ENCODE measurements at regions not wholly inside any gene's neighbourhood (a gene's known extent, or its start where the extent isn't known, plus 50 kb on each side); places are given as distances from the start of the nearest gene placed in this dataset.

DNA sequence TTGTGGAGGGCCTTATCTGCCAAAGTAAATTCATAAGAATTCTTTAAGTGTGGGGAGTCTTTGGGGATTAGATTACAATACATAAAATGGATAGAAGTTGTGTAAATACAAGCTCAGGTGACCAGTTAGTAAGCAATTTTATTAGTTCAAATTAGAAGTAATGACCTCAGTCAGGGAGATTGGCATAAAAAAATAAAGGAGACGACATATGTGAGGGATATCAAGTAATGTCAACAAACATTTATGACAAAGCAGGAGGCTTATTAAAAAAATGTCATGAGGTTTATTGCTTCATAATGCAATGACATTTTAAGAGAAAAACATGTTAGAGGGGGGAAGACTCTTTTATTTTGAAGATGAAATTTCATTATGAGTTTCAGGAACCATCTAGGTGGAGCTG lies 1137.0 kb upstream of the PHF14 start:
- in situ Hi-C loops (cut with MboI; ENCODE audit: low sequenced_read_pairs) (no loop called here), intact Hi-C loops (cut with micrococcal nuclease) (no loop called here), dilution Hi-C loops (cut with HindIII; ENCODE audit: low sequenced_read_pairs, unreplicated experiment) (no loop called here)
- H3K4ac ChIP-seq (ENCODE audit: low read depth, low read length): no peak overlapping the region
- no peak overlapping the region for H3K14ac ChIP-seq (replicated peaks; ENCODE audit: low read depth, low read length)
- peaks cover 2% of the 10 kb centered on the region; the same call in 1 of the 2 replicates for H3K9me3 ChIP-seq (ENCODE audit: control insufficient read depth, insufficient read depth, low read length)
- H4K20me1 ChIP-seq (ENCODE audit: insufficient read depth, low read length): no peaks in the 10 kb centered on the region
- H2BK5ac ChIP-seq (ENCODE audit: low read depth, low read length, poor library complexity, severe bottlenecking): no peak overlapping the region
- no peak overlapping the region for H3K4me2 ChIP-seq (ENCODE audit: low read depth, low read length)
- no peak overlapping the region for H3K18ac ChIP-seq (ENCODE audit: low read depth, low read length)
- no peak for TF ChIP-seq FOS (IDR thresholded peaks at IDR 0.05; ENCODE audit: low read depth, low read length)
- TF ChIP-seq ELK1 (IDR thresholded peaks at IDR 0.05; ENCODE audit: borderline replicate concordance, low read depth, low read length): no peak
- TF ChIP-seq USF2 (IDR thresholded peaks at IDR 0.05; ENCODE audit: low read depth, low read length): no peak
- no peak for TF ChIP-seq CEBPB (IDR thresholded peaks at IDR 0.05; ENCODE audit: low read depth, low read length)
- TF ChIP-seq MAZ (IDR thresholded peaks at IDR 0.05; ENCODE audit: borderline replicate concordance, low read depth, low read length): no peak
- TF ChIP-seq RAD21 (IDR thresholded peaks at IDR 0.05; ENCODE audit: low read length): no peak
- no peak for TF ChIP-seq RCOR1 (IDR thresholded peaks at IDR 0.05; ENCODE audit: insufficient replicate concordance, low read length)
- no peak for TF ChIP-seq MAFK (IDR thresholded peaks at IDR 0.05; ENCODE audit: low read depth, low read length)
- TF ChIP-seq RFX5 (IDR thresholded peaks at IDR 0.05; ENCODE audit: low read depth, low read length): no peak
- TF ChIP-seq, protein P1, sequence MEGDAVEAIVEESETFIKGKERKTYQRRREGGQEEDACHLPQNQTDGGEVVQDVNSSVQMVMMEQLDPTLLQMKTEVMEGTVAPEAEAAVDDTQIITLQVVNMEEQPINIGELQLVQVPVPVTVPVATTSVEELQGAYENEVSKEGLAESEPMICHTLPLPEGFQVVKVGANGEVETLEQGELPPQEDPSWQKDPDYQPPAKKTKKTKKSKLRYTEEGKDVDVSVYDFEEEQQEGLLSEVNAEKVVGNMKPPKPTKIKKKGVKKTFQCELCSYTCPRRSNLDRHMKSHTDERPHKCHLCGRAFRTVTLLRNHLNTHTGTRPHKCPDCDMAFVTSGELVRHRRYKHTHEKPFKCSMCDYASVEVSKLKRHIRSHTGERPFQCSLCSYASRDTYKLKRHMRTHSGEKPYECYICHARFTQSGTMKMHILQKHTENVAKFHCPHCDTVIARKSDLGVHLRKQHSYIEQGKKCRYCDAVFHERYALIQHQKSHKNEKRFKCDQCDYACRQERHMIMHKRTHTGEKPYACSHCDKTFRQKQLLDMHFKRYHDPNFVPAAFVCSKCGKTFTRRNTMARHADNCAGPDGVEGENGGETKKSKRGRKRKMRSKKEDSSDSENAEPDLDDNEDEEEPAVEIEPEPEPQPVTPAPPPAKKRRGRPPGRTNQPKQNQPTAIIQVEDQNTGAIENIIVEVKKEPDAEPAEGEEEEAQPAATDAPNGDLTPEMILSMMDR (conservative IDR thresholded peaks at IDR 0.05; ENCODE audit: low read depth, low read length): no peak
- TF ChIP-seq POLR2A (IDR thresholded peaks at IDR 0.05; ENCODE audit: low read depth, low read length): no peak
- no peak for TF ChIP-seq SMC3 (IDR thresholded peaks at IDR 0.05; ENCODE audit: low read depth, low read length)
- no peak for TF ChIP-seq BHLHE40 (IDR thresholded peaks at IDR 0.05; ENCODE audit: low read depth, low read length)
- DNase-seq: no peak
- H2BK15ac ChIP-seq (ENCODE audit: low read depth, low read length): no peak overlapping the region
- no CpG with 5 or more reads among the region's 1 CpG for WGBS, 2 experiments (ENCODE audit: extremely low coverage in 2 of 2, insufficient read length in 1 of 2)
- H3K27ac ChIP-seq (ENCODE audit: insufficient read depth, low read length): no peak overlapping the region
- H3K27me3 ChIP-seq (ENCODE audit: control insufficient read depth, insufficient read depth, low read length): no peaks in the 10 kb centered on the region
- ChIA-PET POLR2A (ENCODE audit: unreplicated experiment) (no interaction called here), CTCF (no interaction called here)
- H3K4me1 ChIP-seq (ENCODE audit: control insufficient read depth, insufficient read depth, low read length): no peaks in the 10 kb centered on the region
- no peak overlapping the region for H4K5ac ChIP-seq (ENCODE audit: low read depth, low read length)
- no peak overlapping the region for H3K4me3 ChIP-seq (ENCODE audit: insufficient read depth, low read depth, low read length)
- H2AK9ac ChIP-seq (replicated peaks; ENCODE audit: low read depth, low read length, poor library complexity): no peak overlapping the region
- BruUV-seq (replicated peaks): no TSS peak
- no peak for ATAC-seq (ENCODE audit: low read depth)
- H3K9ac ChIP-seq (ENCODE audit: low read depth, low read length): no peak overlapping the region
- no peaks in the 10 kb centered on the region for H3K36me3 ChIP-seq (ENCODE audit: control insufficient read depth, insufficient read depth, low read length)
- no peak overlapping the region for H2BK120ac ChIP-seq (ENCODE audit: low read depth, low read length)
- no peak overlapping the region for H3K56ac ChIP-seq (ENCODE audit: extremely low read depth, insufficient read depth, low read length)
- no peak overlapping the region for H2BK20ac ChIP-seq (ENCODE audit: low read depth, low read length)
- no peak overlapping the region for H2AK5ac ChIP-seq (ENCODE audit: low read depth, low read length)
- H3K79me1 ChIP-seq (ENCODE audit: low read depth in 1 of 2, low read length in 2 of 2): no peaks in the 10 kb centered on the region
- H3K23ac ChIP-seq (ENCODE audit: low read depth, low read length): no peak overlapping the region
- H2AFZ ChIP-seq (replicated peaks; ENCODE audit: low read length, poor library complexity): no peak overlapping the region
- H3K9me1 ChIP-seq (ENCODE audit: insufficient read depth, low read length): no peaks in the 10 kb centered on the region
- no peak overlapping the region for H4K8ac ChIP-seq (ENCODE audit: low read depth in 2 of 2, low read length in 2 of 2)
- H4K91ac ChIP-seq (ENCODE audit: insufficient read depth, low read depth, low read length): no peak overlapping the region

Data from IMR-90 (cell line).